HG03139 (cell line): ENCODE measurements at regions not wholly inside any gene's neighbourhood (a gene's known extent, or its start where the extent isn't known, plus 50 kb on each side); places are given as distances from the start of the nearest gene placed in this dataset.

Experiments used
- ATAC-seq: cut with Tn5 transposase; IDR thresholded peaks from one replicate; pipeline ENCODE4 v1.9.1; 2021; ENCODE audit not compliant: unreplicated experiment

DNA sequence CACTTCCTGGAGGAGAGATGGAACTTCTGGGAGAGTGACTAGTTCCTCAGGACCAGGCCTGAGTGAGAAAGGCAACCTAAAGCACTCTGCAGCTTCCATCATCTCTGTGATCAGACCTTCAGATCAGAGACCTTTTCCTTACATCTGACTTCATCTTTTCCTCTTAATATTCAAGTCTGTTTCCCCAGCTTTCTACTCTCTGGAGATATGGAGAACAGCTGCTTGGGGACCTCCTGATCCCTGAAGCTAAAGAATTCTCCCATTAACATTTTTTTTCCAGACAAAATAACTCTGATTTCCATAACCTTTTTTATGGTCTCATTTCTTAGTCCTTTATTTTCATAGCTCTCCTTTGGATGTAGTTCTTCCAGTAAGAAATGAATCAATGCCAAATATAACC lies 133.4 kb upstream of the FNDC3A start:
- ATAC-seq, result no peak

DNA sequence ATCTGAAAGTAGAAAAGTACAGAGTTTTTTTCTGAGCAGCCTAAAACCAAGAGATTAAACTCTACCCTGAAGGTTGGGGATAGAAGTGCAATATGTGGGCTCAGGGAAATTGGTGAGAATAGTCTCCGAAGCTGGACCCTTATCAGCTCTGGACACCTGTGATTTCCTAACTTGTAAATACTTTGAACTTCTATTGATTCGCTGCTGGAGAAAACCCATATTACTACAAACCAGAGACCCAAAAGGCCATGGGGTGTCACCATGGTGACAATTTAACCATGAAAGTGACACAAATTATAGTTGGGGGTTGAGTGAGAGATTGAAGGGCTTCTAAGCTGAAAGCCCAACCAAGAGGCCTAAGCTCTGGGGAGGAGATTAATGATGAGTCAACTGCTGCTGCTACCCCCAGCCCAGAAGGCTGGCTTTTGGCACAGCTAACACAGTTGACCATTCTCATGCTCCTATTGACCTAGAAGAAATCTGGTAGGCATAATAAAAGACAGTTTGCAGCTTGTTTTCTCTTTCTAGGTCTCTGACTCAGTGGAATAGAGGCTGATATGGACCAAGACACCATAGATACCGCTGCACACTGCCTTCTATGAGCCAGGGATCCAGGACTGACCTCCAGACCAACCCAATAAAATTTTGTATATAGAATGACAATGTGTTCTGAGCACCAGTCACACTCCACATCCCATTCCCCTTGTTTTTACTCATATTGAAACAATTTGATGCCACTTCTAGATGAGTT lies 131.9 kb upstream of the FNDC3A start:
- ATAC-seq, result no peak

DNA sequence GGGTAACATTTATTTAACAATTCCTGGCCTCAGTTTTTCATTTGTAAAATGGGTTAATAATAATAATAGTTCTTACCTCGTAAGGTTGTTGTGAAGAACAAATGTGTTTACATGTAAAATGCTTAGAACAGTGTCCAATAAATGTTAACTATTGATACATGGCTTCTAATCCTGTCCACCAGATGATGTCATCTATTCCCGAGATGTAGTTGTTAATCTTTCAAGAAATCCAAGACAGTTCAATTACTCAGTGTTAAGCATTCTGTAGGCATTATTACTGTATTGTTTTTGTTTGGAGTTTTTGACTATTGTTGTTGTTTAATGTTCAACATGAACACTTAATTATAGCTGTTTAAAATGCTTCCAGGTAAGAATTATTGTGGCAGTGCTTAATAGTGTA lies 131.0 kb upstream of the FNDC3A start:
- ATAC-seq, result no peak

DNA sequence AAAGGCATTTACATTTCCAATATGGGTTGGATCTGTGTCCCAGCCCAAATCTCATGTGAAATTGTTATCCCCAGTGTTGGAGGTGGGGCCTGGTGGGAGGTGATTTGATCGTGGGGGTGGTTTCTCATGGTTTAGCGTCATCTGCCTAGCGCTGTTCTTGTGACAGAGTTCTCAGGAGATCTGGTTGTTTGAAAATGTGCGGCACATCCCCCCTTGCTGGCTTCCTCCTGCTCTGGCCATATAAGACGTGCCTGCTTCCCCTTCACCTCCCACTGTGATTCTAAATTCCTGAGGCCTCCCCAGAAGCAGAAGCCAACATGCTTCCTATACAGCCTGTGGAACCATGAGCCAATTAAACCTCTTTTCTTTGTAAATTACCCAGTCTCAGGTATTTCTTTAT lies 126.2 kb upstream of the FNDC3A start:
- ATAC-seq, result no peak

DNA sequence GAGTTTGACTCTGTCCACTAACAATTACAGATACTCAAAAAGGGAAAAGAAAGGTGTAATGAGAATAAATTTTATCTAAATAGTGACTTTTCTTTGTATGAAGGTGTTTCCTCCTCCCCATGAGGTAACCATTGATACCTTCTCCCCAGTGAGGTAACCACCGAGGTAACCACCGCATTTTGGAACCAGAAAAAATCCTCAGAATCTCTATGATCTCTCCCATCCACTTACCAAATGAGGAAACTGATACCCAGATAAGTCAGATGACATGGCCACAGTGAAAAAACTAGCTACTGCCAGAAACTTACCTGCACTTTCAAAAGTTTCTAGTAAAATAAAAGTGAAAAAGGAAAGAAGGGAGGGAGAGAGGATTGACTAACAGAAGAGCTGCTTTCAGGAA lies 124.0 kb upstream of the FNDC3A start:
- no peak for ATAC-seq

DNA sequence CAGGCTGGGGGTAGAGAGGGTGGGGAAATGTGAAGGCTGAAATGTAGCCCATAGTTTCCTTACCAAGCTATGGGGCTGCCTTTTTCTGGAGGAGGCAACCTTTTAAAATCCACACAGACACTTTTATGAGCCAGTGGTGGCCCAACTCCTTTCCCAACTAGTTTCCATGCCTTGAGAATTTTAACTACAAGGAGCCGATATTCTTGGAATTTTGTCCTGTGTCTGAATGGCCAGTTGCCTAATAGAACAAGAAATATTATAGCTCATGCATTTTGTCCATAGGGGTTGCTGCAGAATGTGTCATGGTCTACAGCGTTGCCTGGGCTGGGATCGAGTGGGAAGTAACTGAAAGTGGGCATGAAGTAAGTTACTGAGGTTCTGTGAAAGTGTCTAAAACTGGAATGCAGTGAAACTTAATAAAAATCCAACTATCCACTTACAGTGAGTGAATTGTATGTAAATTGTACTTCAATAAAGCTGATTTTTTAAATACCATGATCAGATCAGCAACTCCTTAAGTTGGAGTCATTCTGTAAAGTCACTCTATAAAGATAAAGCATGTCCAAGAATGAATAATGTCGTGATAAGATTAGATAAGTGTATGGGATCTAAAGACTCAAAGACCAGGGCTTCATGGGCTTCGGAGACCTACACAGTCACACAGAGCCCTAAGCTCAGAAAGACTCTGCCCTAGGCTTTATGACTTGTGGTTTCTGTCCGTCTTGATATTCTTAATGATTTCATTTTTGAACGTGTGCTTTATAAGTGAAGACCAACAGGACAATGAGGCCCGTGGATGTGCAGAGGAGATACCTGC lies 122.6 kb upstream of the FNDC3A start:
- no peak for ATAC-seq

DNA sequence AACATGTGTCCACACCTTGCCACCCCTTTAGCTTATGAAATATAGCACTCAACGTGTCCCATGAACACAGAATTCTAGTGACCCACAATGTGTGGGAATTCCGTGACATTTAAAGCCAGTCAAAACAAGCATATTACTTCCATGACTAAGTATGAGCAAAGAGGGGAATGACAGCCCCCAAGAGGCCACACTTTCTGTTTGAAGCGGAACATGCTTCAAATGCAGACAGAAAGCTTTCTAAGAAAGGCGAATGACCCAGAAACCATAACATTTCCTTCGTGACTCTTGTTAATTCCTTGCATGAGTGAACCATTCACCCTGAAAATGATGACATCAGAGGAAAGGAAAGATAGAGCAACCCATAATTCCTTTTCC lies 122.0 kb upstream of the FNDC3A start:
- ATAC-seq, result no peak

DNA sequence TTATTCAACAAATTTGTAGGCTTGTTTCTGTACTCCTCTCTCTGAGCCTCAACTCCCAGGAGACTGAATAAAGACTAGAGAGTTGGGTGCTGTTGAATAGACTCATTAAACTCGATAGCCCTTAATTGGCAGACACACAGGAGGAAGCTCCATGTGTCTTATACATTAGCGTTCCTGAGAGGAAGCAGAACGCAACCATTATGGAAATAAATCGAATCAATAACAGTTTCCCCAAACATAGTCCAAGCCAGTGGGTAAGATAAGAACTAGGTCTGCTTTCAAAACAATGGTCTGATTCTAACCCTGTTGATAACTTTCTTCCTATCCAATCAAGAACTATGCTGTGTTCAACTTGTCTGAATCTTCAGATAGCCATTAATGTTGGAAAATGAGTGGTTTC lies 118.1 kb upstream of the FNDC3A start:
- no peak for ATAC-seq

DNA sequence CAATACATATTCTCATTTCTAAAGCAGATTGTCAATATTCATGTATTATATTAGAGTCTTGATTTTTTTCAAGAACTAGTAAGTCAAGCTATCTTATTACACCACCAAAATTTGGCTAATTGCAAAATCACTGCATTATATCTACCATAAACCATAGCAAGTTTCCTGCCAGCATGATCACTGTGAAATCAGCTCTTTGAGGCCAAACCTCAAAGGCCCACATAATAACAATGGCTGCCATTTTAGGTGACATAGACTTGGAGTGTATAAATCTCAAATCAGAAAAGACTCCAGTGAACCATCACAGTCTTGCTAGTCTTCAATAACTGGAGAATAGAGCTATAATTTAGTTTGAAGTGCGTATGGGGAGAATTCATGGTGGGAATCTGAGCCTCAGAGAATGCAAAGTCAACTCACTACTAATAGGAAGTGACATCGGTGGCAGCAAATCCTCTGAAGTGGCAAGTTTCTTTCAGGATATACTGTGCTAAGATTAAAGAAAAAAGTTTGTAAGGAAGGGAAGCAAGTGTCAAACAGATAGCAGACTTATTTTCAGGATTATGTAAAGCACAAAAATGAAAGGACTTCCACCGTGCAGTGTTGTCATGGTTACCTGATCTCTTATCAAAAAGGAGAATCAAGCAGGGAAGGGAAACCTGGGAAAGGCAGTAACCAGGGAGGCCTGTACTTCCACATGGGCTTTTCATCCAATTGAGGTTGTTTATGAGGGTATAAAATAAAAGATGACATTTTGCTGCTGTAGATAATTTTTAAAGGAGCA lies 117.4 kb upstream of the FNDC3A start:
- no peak for ATAC-seq

DNA sequence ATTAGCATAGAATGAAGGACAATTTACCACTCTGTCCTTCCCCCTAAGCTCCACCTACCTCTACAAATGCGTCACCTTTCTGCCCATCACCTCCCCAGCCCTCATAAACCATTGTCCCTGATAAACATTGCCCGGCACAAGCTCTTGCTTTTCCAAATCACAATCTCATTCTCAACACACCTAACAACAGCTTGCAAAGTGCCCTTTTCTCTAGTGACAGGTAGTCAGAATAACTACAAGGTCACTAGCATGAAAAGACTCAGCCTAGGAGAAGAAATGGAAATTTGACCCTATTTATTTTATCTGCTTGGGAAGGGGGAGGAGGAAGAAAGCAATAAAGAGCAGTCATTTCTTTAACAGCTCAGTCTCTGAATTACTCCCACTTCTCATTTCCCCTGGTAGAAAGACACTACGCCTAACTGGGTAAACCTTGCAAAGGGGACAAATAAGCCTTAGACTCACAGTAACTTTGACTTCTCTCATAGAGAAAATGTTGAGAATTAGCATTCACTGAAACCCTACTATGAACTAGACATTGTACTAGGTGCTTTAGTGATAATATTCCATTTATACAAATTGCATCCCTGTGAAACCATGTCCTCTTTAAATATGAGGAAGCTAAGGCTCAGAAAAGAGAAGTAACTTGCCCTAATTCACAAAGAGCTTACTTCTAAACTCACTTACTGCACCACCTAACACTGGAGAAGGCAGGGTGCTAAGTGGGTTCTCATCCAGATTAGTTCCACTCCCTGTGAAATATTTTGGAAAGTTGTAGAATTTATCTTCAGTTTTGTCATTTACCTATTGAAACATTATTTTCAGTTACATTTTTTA lies 116.2 kb upstream of the FNDC3A start:
- no peak for ATAC-seq

DNA sequence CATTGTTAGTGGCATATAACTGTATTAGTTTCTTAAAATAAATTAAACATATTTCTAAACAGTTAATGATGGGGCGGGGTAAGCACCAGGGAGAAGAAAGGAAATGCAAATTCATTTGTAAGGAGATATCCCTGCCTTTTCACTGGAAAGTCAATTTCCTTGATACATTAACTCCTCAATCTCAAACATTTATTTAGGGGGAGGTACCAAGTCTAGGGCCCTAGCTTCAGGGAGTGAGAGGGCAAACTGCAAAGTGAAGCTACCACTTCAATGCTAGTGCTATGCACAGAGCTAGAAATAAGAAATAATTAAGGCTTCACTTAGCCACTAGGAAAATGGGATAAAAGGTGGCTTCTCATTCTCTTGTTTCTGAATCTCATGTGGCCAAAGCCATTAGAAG lies 115.3 kb upstream of the FNDC3A start:
- ATAC-seq, result no peak

DNA sequence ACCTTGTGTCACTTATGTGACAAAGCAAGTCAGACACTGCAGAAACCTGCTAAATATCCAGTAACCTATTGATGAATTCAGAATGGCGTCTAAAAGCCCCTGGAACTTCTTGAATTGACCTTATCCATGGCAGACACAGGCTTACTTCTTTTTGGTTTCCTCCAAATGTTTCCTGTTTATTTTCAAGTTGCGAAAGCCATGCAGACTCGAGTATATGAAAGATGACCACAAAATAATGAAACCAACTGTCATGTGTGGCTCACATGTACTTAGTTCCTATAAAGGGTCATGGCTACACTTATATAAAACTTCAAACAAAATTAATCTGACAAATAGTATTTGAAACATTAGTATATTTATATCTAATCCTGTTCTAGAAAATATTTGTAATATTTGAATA lies 113.1 kb upstream of the FNDC3A start:
- no peak for ATAC-seq

DNA sequence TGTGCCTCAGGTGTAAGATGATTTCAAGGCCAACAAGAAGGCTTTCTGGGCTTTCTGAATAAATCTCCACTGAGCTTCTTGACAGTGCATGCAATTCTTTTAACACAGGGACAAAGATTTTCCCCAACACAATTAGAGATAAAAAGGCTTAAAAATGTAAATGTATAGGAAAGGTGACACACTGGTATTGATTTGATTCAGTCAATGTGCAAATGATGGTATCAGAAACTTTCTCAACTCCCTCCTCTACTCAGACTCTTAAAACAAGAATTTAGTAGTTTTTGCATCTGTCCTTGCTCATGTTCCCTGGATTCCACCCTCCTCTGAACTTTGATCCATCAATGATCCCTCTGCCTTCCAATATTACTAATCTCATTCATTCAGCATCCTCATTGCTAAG lies 111.6 kb upstream of the FNDC3A start:
- ATAC-seq, result no peak

DNA sequence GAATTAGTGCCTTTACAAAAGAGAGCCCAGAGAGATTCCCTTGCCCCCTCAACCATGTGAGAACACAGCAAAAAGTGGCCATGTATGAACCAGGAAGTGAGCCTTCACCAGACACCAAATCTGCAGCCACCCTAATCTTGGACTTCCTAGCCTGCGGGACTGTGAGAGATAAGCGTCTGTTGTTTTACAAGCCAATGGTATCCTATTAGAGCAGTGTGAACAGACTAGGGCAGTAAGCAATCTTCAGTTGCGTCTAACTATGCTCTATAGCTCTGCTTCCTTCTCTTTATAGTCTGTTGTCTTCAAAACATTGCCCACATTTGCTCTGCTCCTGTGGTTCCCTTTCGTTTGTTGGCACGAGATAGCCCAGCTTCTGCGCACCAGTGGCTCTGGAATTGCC lies 109.5 kb upstream of the FNDC3A start:
- no peak for ATAC-seq

DNA sequence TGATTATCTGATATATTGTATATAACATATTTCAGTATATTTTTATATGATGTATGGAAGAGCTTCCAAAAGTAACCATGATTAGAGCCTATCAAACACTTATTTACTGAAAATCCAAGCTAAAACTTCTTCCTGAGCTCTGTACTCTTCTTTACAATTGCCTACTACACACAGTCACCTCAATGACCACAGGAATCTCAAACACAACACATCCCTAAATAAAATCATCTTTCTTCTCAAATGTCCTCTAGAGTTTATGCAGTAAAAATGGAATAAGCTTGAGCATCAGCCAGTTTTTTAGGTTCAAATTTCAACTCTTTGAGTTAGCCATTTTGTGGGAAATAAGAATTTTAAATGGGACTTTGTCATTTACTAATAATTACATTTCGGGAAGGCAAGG lies 102.6 kb upstream of the FNDC3A start:
- ATAC-seq, result no peak

DNA sequence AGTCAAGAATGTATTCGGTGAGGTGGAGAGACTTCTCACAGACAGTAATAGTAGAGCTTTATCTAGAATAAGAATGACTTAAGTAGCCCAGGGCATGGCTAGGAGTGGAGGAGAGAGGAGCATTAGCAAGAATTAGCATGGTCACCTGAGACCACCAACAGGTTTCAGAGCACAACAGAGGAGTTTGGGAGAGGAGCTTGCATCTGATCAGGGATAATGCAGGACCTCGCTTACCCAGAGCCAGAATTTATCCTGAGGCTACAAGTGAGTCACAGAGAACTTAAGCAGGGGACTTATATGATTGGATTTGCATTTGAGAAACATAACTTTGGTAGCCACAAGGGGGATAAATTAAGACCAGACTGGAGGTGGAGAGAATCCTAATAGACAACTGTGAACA lies 102.1 kb upstream of the FNDC3A start:
- no peak for ATAC-seq

DNA sequence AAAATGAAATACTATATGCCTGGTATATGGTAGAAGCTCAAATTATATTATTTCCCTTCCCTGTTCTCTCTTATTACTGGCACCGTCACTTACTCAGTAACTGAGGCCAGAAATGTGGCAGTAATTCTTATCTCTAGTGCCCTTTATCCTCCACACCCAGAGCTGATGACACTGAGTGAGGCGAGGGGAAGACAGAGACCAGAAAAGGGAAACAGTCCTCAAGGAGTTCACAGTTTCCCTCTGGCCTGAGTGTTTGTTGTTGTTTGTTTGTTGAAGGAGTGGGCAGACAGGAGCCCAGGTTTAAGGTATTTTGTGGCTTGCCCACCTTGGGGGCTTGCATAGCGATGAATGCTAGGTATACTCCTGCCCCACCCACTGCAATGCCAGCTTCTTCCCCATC lies 101.5 kb upstream of the FNDC3A start:
- ATAC-seq, result no peak

DNA sequence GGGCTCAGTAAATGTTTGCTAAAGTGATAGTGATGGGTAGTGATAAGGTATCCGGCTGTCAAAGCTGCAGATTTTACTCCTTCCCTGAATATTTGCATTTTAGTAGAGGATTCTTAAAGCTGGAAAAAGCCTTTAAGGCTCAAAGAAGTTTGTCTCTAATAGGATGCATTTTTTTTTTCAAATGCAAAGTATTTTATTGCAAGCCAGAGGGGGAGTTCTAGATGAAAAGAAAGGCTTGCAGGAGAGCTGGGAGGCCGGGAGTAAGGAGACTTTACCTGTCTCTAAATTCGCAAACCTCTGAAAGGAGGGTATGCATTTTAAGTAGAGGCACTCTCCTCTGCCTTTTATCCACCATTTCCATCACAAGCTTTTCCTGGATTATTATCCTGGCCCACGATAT lies 100.7 kb upstream of the FNDC3A start:
- no peak for ATAC-seq

DNA sequence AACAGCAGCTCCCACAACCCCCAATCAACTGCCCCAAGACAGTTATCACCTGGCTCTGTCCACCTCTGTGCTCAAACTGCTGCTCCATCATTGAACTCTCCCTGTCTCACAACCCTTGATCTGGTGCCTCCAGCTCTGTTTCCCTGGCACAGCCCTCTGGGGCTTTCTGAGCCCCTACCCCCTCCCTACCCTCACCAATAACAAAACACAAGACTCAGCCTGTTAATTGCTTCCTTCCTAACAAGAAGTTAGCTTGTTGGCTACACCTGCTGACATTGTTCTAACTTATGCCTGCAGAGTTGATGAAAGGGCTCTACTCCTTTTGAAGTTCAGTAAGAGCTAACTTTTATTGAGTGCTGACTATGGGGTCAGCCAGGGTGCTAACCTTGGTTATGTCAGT lies 99.4 kb upstream of the FNDC3A start:
- ATAC-seq, result no peak

DNA sequence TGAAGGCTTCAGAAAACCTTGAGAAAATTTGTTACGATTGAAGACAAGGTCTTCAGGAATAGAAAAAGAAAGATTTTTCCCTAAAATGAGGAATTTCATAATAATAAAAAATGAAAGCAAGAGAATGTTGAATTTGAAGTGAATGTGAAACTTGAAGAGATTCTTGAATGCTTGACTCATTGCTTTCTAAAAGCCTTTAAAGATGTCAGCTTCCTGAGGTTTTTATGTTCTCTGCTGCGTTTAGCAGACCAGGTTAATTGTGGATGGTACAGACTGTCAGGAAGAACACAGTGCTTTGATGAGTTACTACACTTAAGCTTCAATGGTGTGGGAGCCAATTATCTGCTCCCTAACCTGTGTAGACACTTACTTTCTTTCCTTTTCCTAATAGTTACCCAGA lies 96.3 kb upstream of the FNDC3A start:
- no peak for ATAC-seq

DNA sequence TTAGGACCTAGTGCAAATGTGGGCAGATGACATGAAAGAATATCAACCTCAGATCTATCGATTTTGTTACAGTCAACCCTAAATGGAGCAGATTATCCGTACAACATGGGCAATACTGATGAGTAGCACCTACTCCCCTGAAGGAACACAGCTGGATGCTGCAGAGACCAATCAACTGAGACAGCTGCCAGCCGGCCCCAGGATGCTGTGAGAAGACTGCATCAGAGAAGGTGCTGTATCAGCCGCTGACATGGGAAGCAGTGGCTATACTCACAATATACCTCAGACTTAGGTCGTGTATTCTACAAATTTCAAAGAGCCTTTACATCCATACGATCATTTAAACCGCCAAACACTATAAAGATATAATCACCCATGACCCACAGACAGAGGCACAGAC lies 95.9 kb upstream of the FNDC3A start:
- no peak for ATAC-seq
